ENCODE measurements at regions not wholly inside any gene's neighbourhood (a gene's known extent, or its start where the extent isn't known, plus 50 kb on each side); places are given as distances from the start of the nearest gene placed in this dataset.

DNA sequence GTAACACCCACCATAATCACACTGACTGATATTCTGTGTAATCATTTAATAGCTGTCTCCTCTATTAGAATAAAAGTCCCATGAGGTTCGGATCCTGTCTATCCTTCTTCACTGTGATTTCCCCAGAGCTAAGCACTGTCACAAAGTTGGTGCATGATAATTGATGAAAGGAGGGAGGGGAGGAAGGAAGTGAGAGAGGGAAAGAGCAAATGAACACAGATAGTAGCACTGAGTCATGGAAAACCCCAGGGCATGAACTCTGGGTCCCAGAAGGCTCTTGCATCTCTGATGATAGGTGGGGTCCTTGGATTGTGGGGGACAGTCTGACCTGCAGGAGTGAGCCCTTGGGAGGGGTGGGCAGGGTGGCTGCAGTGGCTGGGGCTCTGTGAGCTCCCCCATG is 294.1 kb downstream of the LRFN2 start:
- Histone ChIP-seq H3K9me3 (ENCODE audit: control insufficient read depth in 2 of 2, low read length in 2 of 2) (peaks cover 0 to 2% of the 10 kb centered on the region in 2 donors), H3K36me3 (ENCODE audit: control insufficient read depth in 2 of 2, insufficient read depth in 2 of 2, low read length in 2 of 2) (no peaks in the 10 kb centered on the region), H3K4me3 (ENCODE audit: low read length in 2 of 2) (no peak overlapping the region), H3K27ac (ENCODE audit: low read depth in 2 of 2, low read length in 2 of 2) (no peak overlapping the region), H3K4me1 (ENCODE audit: control insufficient read depth in 2 of 2, insufficient read depth in 2 of 2, low read length in 2 of 2) (no peaks in the 10 kb centered on the region), H3K9ac (ENCODE audit: low read depth in 1 of 2, low read length in 2 of 2) (no peak overlapping the region), H3K27me3 (ENCODE audit: control insufficient read depth in 2 of 2, insufficient read depth in 2 of 2, low read length in 2 of 2) (no peaks in the 10 kb centered on the region)

- Histone ChIP-seq H3K9ac (ENCODE audit: low read depth in 1 of 2, low read length in 2 of 2) (no peak overlapping the region), H3K4me1 (ENCODE audit: control insufficient read depth in 2 of 2, insufficient read depth in 2 of 2, low read length in 2 of 2) (no peaks in the 10 kb centered on the region), H3K36me3 (ENCODE audit: control insufficient read depth in 2 of 2, insufficient read depth in 2 of 2, low read length in 2 of 2) (no peaks in the 10 kb centered on the region), H3K27ac (ENCODE audit: low read depth in 2 of 2, low read length in 2 of 2) (no peak overlapping the region), H3K4me3 (ENCODE audit: low read length in 2 of 2) (no peak overlapping the region), H3K27me3 (ENCODE audit: control insufficient read depth in 2 of 2, insufficient read depth in 2 of 2, low read length in 2 of 2) (peaks cover 4 to 10% of the 10 kb centered on the region in 2 donors), H3K9me3 (ENCODE audit: control insufficient read depth in 2 of 2, low read length in 2 of 2) (no peaks in the 10 kb centered on the region)
These were observed 296.3 kb downstream of the LRFN2 start for GRCh38 chr6:40290816-40291215.

- Histone ChIP-seq H3K27ac (ENCODE audit: low read depth in 2 of 2, low read length in 2 of 2) (no peak overlapping the region), H3K9ac (ENCODE audit: low read depth in 1 of 2, low read length in 2 of 2) (no peak overlapping the region), H3K9me3 (ENCODE audit: control insufficient read depth in 2 of 2, low read length in 2 of 2) (no peaks in the 10 kb centered on the region), H3K4me3 (ENCODE audit: low read length in 2 of 2) (no peak overlapping the region), H3K4me1 (ENCODE audit: control insufficient read depth in 2 of 2, insufficient read depth in 2 of 2, low read length in 2 of 2) (no peaks in the 10 kb centered on the region), H3K36me3 (ENCODE audit: control insufficient read depth in 2 of 2, insufficient read depth in 2 of 2, low read length in 2 of 2) (no peaks in the 10 kb centered on the region), H3K27me3 (ENCODE audit: control insufficient read depth in 2 of 2, insufficient read depth in 2 of 2, low read length in 2 of 2) (peaks cover 10% of the 10 kb centered on the region in 2 donors)
These were observed 298.2 kb downstream of the LRFN2 start for GRCh38 chr6:40288919-40289318.

GRCh38 chr6:40287296-40287850 is 299.8 kb downstream of the LRFN2 start:
- Histone ChIP-seq H3K9ac (ENCODE audit: low read depth in 1 of 2, low read length in 2 of 2) (no peak overlapping the region), H3K9me3 (ENCODE audit: control insufficient read depth in 2 of 2, low read length in 2 of 2) (no peaks in the 10 kb centered on the region), H3K27ac (ENCODE audit: low read depth in 2 of 2, low read length in 2 of 2) (no peak overlapping the region), H3K36me3 (ENCODE audit: control insufficient read depth in 2 of 2, insufficient read depth in 2 of 2, low read length in 2 of 2) (no peaks in the 10 kb centered on the region), H3K4me1 (ENCODE audit: control insufficient read depth in 2 of 2, insufficient read depth in 2 of 2, low read length in 2 of 2) (no peaks in the 10 kb centered on the region), H3K4me3 (ENCODE audit: low read length in 2 of 2) (no peak overlapping the region), H3K27me3 (ENCODE audit: control insufficient read depth in 2 of 2, insufficient read depth in 2 of 2, low read length in 2 of 2) (peaks cover 10% of the 10 kb centered on the region in 2 donors)

- peaks cover 10% of the 10 kb centered on the region in 2 donors for H3K27me3 ChIP-seq (ENCODE audit: control insufficient read depth in 2 of 2, insufficient read depth in 2 of 2, low read length in 2 of 2)
- no peaks in the 10 kb centered on the region for H3K4me1 ChIP-seq (ENCODE audit: control insufficient read depth in 2 of 2, insufficient read depth in 2 of 2, low read length in 2 of 2)
- no peak overlapping the region for H3K27ac ChIP-seq (ENCODE audit: low read depth in 2 of 2, low read length in 2 of 2)
- no peaks in the 10 kb centered on the region for H3K36me3 ChIP-seq (ENCODE audit: control insufficient read depth in 2 of 2, insufficient read depth in 2 of 2, low read length in 2 of 2)
- no peak overlapping the region for H3K4me3 ChIP-seq (ENCODE audit: low read length in 2 of 2)
- no peak overlapping the region for H3K9ac ChIP-seq (ENCODE audit: low read depth in 1 of 2, low read length in 2 of 2)
- H3K9me3 ChIP-seq (ENCODE audit: control insufficient read depth in 2 of 2, low read length in 2 of 2) = no peaks in the 10 kb centered on the region
These were observed 300.4 kb downstream of the LRFN2 start for GRCh38 chr6:40286721-40287120.

- peaks cover 10% of the 10 kb centered on the region in 2 donors for H3K27me3 ChIP-seq (ENCODE audit: control insufficient read depth in 2 of 2, insufficient read depth in 2 of 2, low read length in 2 of 2)
- no peak overlapping the region for H3K27ac ChIP-seq (ENCODE audit: low read depth in 2 of 2, low read length in 2 of 2)
- no peak overlapping the region for H3K4me3 ChIP-seq (ENCODE audit: low read length in 2 of 2)
- no peak overlapping the region for H3K9ac ChIP-seq (ENCODE audit: low read depth in 1 of 2, low read length in 2 of 2)
- no peaks in the 10 kb centered on the region for H3K36me3 ChIP-seq (ENCODE audit: control insufficient read depth in 2 of 2, insufficient read depth in 2 of 2, low read length in 2 of 2)
- H3K9me3 ChIP-seq (ENCODE audit: control insufficient read depth in 2 of 2, low read length in 2 of 2) = no peaks in the 10 kb centered on the region
- no peaks in the 10 kb centered on the region for H3K4me1 ChIP-seq (ENCODE audit: control insufficient read depth in 2 of 2, insufficient read depth in 2 of 2, low read length in 2 of 2)
These were observed 301.2 kb downstream of the LRFN2 start for GRCh38 chr6:40285996-40286395.

- no peak overlapping the region for H3K9ac ChIP-seq (ENCODE audit: low read depth in 1 of 2, low read length in 2 of 2)
- H3K9me3 ChIP-seq (ENCODE audit: control insufficient read depth in 2 of 2, low read length in 2 of 2) = no peaks in the 10 kb centered on the region
- peaks cover 10% of the 10 kb centered on the region in 2 donors for H3K27me3 ChIP-seq (ENCODE audit: control insufficient read depth in 2 of 2, insufficient read depth in 2 of 2, low read length in 2 of 2)
- no peak overlapping the region for H3K4me3 ChIP-seq (ENCODE audit: low read length in 2 of 2)
- no peaks in the 10 kb centered on the region for H3K4me1 ChIP-seq (ENCODE audit: control insufficient read depth in 2 of 2, insufficient read depth in 2 of 2, low read length in 2 of 2)
- no peak overlapping the region for H3K27ac ChIP-seq (ENCODE audit: low read depth in 2 of 2, low read length in 2 of 2)
- H3K36me3 ChIP-seq (ENCODE audit: control insufficient read depth in 2 of 2, insufficient read depth in 2 of 2, low read length in 2 of 2) = no peaks in the 10 kb centered on the region
These were observed 301.6 kb downstream of the LRFN2 start for GRCh38 chr6:40285535-40285934.

DNA sequence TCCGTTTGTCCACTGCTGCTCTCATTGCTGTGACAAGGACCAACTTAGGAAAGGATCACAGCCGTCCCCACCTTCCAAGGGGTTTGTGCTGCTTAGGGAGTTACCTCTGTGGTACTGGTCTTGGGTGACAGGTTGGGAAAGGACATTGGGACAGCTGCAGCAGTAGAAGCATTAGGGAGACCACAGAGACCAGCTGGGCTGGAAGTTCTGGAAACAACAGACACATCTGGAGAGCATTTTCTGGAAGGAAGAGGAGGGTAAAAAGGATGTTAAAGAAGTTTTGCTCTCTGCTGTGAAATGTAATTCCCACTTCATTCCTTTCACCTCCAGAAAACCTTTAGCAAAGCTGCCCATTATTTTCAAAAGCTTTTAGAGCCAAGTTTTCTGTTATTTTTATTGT is 304.2 kb downstream of the LRFN2 start:
- no peaks in the 10 kb centered on the region for H3K4me1 ChIP-seq (ENCODE audit: control insufficient read depth in 2 of 2, insufficient read depth in 2 of 2, low read length in 2 of 2)
- no peaks in the 10 kb centered on the region for H3K36me3 ChIP-seq (ENCODE audit: control insufficient read depth in 2 of 2, insufficient read depth in 2 of 2, low read length in 2 of 2)
- H3K9ac ChIP-seq (ENCODE audit: low read depth in 1 of 2, low read length in 2 of 2) = no peak overlapping the region
- H3K9me3 ChIP-seq (ENCODE audit: control insufficient read depth in 2 of 2, low read length in 2 of 2) = no peaks in the 10 kb centered on the region
- H3K27me3 ChIP-seq (ENCODE audit: control insufficient read depth in 2 of 2, insufficient read depth in 2 of 2, low read length in 2 of 2) = peaks cover 10% of the 10 kb centered on the region in 2 donors
- H3K27ac ChIP-seq (ENCODE audit: low read depth in 2 of 2, low read length in 2 of 2) = no peak overlapping the region
- no peak overlapping the region for H3K4me3 ChIP-seq (ENCODE audit: low read length in 2 of 2)

DNA sequence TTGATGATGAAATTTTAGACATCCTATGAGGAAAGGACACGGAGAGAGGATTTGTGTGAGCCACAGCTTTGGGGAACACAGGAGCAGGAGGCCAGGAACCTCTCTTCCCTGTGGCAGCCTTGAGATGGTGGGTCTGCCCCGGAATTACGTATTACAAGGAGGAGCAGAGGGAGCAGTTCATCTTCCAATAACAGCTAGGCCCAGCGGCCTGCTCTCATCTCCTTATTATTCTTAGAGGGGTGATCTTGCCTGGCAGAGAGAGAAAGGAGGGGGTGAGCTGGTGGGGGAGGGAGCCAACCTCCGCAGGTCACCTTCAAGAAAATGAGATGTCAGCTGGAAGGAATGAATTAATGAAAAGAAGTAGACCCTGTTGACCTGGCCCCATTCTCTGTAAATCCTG is 305.8 kb downstream of the LRFN2 start:
- no peaks in the 10 kb centered on the region for H3K9me3 ChIP-seq (ENCODE audit: control insufficient read depth in 2 of 2, low read length in 2 of 2)
- no peak overlapping the region for H3K27ac ChIP-seq (ENCODE audit: low read depth in 2 of 2, low read length in 2 of 2)
- no peak overlapping the region for H3K4me3 ChIP-seq (ENCODE audit: low read length in 2 of 2)
- peaks cover 4 to 8% of the 10 kb centered on the region in 2 donors for H3K27me3 ChIP-seq (ENCODE audit: control insufficient read depth in 2 of 2, insufficient read depth in 2 of 2, low read length in 2 of 2)
- no peak overlapping the region for H3K9ac ChIP-seq (ENCODE audit: low read depth in 1 of 2, low read length in 2 of 2)
- H3K36me3 ChIP-seq (ENCODE audit: control insufficient read depth in 2 of 2, insufficient read depth in 2 of 2, low read length in 2 of 2) = no peaks in the 10 kb centered on the region
- H3K4me1 ChIP-seq (ENCODE audit: control insufficient read depth in 2 of 2, insufficient read depth in 2 of 2, low read length in 2 of 2) = no peaks in the 10 kb centered on the region

- Histone ChIP-seq H3K9me3 (ENCODE audit: control insufficient read depth in 2 of 2, low read length in 2 of 2) (no peaks in the 10 kb centered on the region), H3K36me3 (ENCODE audit: control insufficient read depth in 2 of 2, insufficient read depth in 2 of 2, low read length in 2 of 2) (no peaks in the 10 kb centered on the region), H3K27me3 (ENCODE audit: control insufficient read depth in 2 of 2, insufficient read depth in 2 of 2, low read length in 2 of 2) (peaks cover 0 to 1% of the 10 kb centered on the region in 2 donors), H3K9ac (ENCODE audit: low read depth in 1 of 2, low read length in 2 of 2) (no peak overlapping the region), H3K27ac (ENCODE audit: low read depth in 2 of 2, low read length in 2 of 2) (no peak overlapping the region), H3K4me3 (ENCODE audit: low read length in 2 of 2) (no peak overlapping the region), H3K4me1 (ENCODE audit: control insufficient read depth in 2 of 2, insufficient read depth in 2 of 2, low read length in 2 of 2) (no peaks in the 10 kb centered on the region)
These were observed 306.9 kb downstream of the LRFN2 start for GRCh38 chr6:40280231-40280630.

DNA sequence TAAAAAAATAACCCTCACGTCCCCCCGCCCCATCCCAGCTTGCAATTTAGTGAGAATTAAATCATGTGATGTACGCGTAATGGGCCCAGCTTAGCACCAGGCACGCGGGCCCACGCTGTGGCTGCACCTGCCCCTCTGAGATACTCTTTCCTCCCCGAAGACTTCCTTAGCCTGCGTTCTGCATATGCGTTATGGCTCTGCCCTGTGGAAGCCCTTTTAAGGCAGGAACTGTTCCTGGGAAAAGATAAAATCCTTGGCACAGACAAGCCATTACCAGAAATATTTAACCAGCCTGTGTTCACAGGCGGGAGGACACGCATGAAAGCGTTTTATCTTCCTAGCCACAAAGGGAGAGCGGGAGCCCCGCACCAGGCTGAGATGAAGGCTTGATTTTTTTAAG is 311.0 kb downstream of the LRFN2 start:
- no peak overlapping the region for H3K9ac ChIP-seq (ENCODE audit: low read depth in 1 of 2, low read length in 2 of 2)
- no peaks in the 10 kb centered on the region for H3K4me1 ChIP-seq (ENCODE audit: control insufficient read depth in 2 of 2, insufficient read depth in 2 of 2, low read length in 2 of 2)
- no peaks in the 10 kb centered on the region for H3K36me3 ChIP-seq (ENCODE audit: control insufficient read depth in 2 of 2, insufficient read depth in 2 of 2, low read length in 2 of 2)
- no peaks in the 10 kb centered on the region for H3K27me3 ChIP-seq (ENCODE audit: control insufficient read depth in 2 of 2, insufficient read depth in 2 of 2, low read length in 2 of 2)
- no peak overlapping the region for H3K27ac ChIP-seq (ENCODE audit: low read depth in 2 of 2, low read length in 2 of 2)
- H3K9me3 ChIP-seq (ENCODE audit: control insufficient read depth in 2 of 2, low read length in 2 of 2) = no peaks in the 10 kb centered on the region
- H3K4me3 ChIP-seq (ENCODE audit: low read length in 2 of 2) = no peak overlapping the region

Data from mucosa of rectum (tissue), 2 donors.